HT1080 (cell line): ENCODE measurements at regions not wholly inside any gene's neighbourhood (a gene's known extent, or its start where the extent isn't known, plus 50 kb on each side); places are given as distances from the start of the nearest gene placed in this dataset.
A peak's percentile ranks its signal among the peaks of the same experiment; 100 is the strongest.

ENCODE experiments used
- DNase-seq: peaks from one replicate; pipeline ENCODE4 v3.0.0-alpha.2; 2015; ENCODE audit warnings: low read depth

DNA sequence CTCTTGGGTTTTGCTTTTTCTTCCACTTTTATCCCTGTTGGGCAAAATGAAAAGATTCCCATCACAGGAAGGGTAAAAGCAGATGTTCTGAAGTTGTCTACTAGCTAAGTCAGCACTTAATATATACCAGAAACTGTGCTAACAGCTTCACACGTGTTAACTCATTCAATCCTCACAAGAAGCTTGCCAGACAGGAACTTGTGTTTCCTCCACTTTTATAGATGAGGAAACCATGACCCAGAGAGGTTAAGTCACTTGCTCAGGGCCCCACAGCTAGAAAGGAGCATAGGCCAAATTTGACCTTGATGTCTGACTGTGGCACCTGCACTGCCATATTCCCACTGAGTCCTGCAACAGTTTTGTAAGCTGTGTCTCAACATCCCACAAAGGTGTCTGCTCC lies 76.8 kb upstream of the EPC2 start:
- DNase-seq, result no peak

GRCh38 chr2:148568597-148568996 lies 76.0 kb upstream of the EPC2 start:
- DNase-seq, result peak; percentile 52

- no peak for DNase-seq
These were observed 75.3 kb upstream of the EPC2 start for GRCh38 chr2:148569221-148569620.

DNA sequence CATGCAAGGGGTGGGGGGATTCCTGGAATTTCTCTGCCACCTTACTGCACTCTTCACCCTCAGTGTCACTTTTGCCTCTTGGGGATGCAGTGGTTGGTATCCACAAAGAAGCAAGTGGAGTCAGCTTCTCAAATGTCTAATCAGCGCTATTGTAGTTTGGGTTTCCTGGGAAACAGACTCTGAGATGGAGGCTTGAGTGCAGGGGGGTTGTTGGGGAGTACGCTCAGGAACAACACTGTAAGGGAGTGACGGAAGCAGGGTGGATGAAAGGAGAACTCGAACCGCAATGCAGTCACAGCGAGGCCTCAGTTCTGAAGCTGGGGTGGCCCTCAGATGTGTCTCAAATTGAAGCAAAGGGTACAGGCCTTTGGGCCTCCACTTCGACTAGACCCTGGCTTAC lies 73.6 kb upstream of the EPC2 start:
- no peak for DNase-seq

DNA sequence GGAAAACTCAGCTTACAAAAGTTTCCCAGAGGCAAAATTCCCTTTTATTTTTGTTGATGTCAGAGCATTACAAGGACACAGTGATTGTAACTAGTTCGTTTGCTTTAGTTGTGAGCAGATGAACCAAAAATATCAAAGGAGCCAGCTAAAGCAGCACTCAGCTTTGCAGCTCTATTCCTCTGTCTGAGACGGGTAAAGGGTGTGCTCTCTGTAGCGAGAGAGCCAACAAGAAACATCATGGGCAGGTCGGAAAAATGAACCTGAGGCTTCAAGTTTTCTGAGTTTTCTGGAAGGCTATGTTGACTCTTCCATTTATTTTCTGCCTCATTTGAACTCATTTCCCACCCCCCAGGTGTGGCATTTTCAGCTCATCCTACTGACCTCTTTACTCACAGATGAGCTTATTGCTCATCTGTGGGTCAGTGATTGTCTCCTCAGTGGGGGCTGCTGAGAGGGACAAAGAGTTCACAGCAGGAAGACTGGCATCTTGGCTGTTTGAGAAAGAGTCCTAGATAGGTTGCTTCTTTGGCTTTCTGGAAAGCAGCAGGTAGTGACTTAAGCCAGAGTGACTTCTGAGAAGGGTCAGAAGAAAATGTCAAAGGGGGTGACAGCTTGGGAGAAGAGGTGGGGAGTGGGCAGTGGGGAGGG lies 66.6 kb upstream of the EPC2 start:
- DNase-seq, result no peak

GRCh38 chr2:148578493-148578884 lies 66.1 kb upstream of the EPC2 start:
- no peak for DNase-seq

DNA sequence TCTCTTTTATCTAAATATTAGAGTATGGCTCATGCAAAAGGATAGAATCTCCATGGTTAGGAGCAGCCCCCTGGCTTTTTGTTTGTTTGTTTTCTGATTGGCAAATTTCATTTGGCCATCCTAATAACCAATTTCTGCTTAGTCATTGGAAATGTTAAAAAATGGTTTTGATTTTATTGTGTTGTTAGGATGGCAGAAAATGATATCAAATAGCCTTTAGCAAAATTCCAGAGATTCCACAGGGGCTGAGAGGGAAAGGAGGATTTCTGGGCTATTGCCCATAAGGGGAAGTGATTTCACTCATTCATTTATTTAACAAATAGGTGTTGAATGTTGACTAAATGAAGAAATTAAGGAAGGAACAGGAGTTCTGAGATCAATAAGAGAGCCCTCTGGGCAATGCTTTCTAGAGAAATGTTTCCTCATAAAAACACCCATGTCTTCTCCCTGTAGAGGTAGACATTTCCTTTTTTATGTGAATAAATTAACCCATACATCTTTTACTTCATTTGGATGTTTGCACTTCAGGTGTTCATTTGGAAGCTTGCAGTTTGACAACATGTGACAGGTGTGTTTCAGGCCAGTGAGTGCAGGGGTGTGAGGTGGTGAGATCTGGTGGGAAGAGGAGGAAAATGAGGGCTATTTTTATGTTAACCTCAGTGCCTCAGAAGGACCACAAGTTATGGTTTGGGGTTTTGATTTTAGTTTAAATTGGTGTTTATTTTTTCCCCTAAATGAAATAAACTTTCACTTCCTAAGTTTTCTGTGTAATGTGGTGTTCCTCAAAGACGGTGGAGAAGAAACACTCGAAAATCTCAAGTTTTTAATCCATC lies 61.7 kb upstream of the EPC2 start:
- peak; percentile 12 for DNase-seq

DNA sequence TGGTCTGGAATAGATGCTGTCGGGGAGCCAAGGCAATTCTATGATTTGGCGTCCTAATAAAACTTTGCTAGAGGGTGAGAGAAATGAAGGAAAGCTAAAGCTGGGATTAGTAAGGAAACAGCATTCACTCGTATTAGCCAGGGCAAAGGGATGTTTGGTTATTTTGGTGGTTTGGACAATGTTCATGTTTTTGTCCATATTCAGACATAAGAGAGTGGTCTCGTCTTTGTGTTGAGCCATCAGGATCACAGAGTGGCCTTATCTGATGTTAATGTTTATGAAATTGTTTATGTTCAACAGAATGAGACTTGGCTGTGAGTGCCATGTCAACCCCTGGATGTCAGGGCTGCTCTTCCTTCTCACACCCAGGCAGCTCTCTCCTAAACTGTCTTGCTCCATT lies 58.9 kb upstream of the EPC2 start:
- DNase-seq, result no peak

DNA sequence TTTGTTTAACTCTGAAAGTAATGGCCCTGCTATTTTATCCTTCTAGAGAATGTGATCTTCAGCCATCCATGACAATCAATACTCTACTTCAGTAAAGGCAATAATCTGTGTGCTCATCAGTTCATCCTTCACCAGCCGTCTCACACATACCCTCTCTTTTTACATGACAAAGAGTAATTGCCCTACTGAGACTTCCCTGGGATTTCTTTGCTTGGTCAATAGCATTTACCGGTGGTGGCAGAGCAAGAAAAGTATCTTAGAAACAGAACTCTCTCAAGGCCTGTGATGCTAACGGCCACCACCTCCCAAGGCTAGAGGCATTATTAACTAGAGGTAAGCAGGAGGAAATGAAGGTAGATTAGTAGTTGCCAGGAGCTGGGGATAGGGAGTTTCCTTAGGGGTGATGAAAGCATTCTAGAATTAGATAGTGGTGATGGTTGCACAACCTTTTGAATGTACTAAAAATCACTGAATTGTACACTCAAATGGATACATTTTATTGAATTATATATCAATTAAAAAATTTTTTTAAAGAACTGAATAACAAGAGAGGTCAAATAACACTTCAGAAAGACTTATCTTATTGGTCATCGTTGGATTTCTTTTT lies 57.9 kb upstream of the EPC2 start:
- DNase-seq, result no peak

DNA sequence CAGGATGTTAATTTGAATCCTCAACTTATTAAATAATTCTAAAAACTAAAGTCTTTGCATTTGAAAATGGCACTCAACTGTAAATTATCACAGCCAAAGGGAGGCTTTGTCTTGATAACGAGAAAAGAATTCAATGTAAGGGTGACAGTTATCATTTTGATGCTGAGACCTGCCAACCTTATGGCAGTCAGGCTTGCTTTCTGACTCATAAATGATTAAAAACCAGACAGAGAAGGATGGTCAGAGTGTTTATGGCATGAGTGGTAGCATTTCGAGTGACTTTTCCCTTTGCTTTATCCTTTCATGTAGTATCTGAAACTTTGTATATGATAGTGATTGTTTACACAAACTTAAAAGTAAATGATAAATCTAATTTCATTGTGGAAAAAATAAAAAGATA lies 53.9 kb upstream of the EPC2 start:
- peak; percentile 9 for DNase-seq

- no peak for DNase-seq
These were observed 51.8 kb upstream of the EPC2 start for GRCh38 chr2:148592791-148593190.

DNA sequence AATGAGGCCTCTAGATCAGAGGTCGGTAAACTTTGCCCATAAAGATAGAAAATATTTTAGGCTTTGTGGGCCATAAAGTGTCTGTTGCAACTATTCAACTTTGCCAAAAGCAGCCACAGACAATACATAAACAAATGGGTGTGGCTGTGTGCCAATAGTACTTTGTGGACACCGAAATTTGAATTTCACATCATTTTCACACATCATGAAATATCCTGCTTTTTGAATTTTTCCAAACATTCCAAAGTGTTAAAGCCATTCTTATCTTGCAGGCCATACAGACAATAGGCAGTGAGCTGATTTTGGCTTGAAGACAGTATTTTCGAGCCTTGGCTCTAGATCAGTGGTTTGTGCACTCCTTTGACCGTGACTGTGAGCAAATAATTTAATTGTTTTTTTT lies 51.1 kb upstream of the EPC2 start:
- no peak for DNase-seq

DNA sequence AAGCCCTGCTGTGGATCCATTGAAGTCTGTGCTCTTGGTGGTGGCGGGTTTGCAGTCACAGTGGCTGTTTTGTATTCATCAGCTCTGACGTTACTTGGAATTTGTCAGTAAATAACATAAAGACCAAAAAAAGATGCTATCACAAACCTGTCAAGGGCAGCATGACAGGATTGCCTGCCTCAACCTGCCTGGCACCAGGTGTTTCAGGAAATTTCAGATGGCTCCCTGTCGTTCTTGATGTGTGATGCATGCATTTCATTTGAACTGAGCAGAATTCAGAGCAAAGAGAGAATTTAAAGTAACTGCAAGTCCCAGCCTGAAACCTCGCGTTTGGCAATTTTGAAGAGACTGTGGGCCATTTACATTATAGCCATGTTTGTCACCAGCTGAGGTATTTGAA lies 50.3 kb upstream of the EPC2 start:
- no peak for DNase-seq
